GM11168 (cell line): ENCODE measurements at regions not wholly inside any gene's neighbourhood (a gene's known extent, or its start where the extent isn't known, plus 50 kb on each side); places are given as distances from the start of the nearest gene placed in this dataset.

ENCODE experiments used
- in situ Hi-C: fragments of 300-500 bp; cut with MboI; formaldehyde crosslinking; loops from one replicate; pipeline ENCODE4 v1.12.0; 2022; ENCODE audit warnings: low sequenced_read_pairs; ENCODE audit not compliant: unreplicated experiment

- in situ Hi-C loops = loop anchor here (10.0 kb wide), 1 partner anchor 1112 kb away; no protein-coding TSS in a partner anchor
Observed at GRCh38 chr6:112773187-112773586, 426.1 kb downstream of the RFPL4B start.

- in situ Hi-C loops = loop anchor here (10.0 kb wide), 1 partner anchor 1110 kb away; no protein-coding TSS in a partner anchor
Observed at GRCh38 chr6:112774319-112774718, 427.2 kb downstream of the RFPL4B start.

- in situ Hi-C loops = no loop called here
Observed at GRCh38 chr6:112780498-112781096, 433.5 kb downstream of the RFPL4B start.

- in situ Hi-C loops = no loop called here
Observed at GRCh38 chr6:112781241-112781640, 434.1 kb downstream of the RFPL4B start.

- in situ Hi-C loops = no loop called here
Observed at GRCh38 chr6:112785408-112785807, 438.3 kb downstream of the RFPL4B start.

- in situ Hi-C loops = no loop called here
Observed at GRCh38 chr6:112786801-112787200, 439.7 kb downstream of the RFPL4B start.

- in situ Hi-C loops = no loop called here
Observed at GRCh38 chr6:112787371-112787770, 440.2 kb downstream of the RFPL4B start.

- in situ Hi-C loops = no loop called here
Observed at GRCh38 chr6:112795316-112795715, 448.2 kb downstream of the RFPL4B start.

GRCh38 chr6:112796712-112797111, 449.6 kb downstream of the RFPL4B start:
- in situ Hi-C loops = no loop called here

GRCh38 chr6:112799889-112800288, 452.8 kb downstream of the RFPL4B start:
- in situ Hi-C loops = loop anchor here (5.0 kb wide), 1 partner anchor 37 kb away; no protein-coding TSS in a partner anchor

- in situ Hi-C loops = loop anchor here (5.0 kb wide), 1 partner anchor 37 kb away; no protein-coding TSS in a partner anchor
Observed at GRCh38 chr6:112800439-112800838, 453.3 kb downstream of the RFPL4B start.

GRCh38 chr6:112800916-112801315, 453.8 kb downstream of the RFPL4B start:
- in situ Hi-C loops = loop anchor here (5.0 kb wide), 1 partner anchor 36 kb away; no protein-coding TSS in a partner anchor

- in situ Hi-C loops = loop anchor here (5.0 kb wide), 1 partner anchor 36 kb away; no protein-coding TSS in a partner anchor
Observed at GRCh38 chr6:112801468-112802080, 454.4 kb downstream of the RFPL4B start.

- in situ Hi-C loops = loop anchor here (5.0 kb wide), 1 partner anchor 35 kb away; no protein-coding TSS in a partner anchor
Observed at GRCh38 chr6:112802144-112802543, 455.0 kb downstream of the RFPL4B start.

GRCh38 chr6:112804638-112805330, 457.7 kb downstream of the RFPL4B start:
- in situ Hi-C loops = loop anchor here (5.0 kb wide), 1 partner anchor 33 kb away; no protein-coding TSS in a partner anchor

GRCh38 chr6:112806163-112806865, 459.2 kb downstream of the RFPL4B start:
- in situ Hi-C loops = no loop called here

GRCh38 chr6:112821476-112821875, 474.3 kb downstream of the RFPL4B start:
- in situ Hi-C loops = no loop called here

GRCh38 chr6:112822769-112823168, 475.6 kb downstream of the RFPL4B start:
- in situ Hi-C loops = no loop called here

- in situ Hi-C loops = no loop called here
Observed at GRCh38 chr6:112827793-112828192, 480.7 kb downstream of the RFPL4B start.

GRCh38 chr6:112831022-112831421, 483.9 kb downstream of the RFPL4B start:
- in situ Hi-C loops = no loop called here
